H9 (cell line): ENCODE measurements at regions not wholly inside any gene's neighbourhood (a gene's known extent, or its start where the extent isn't known, plus 50 kb on each side); places are given as distances from the start of the nearest gene placed in this dataset.

Experiments used
- DNase-seq: peaks from one replicate; pipeline ENCODE4 v3.0.0-alpha.2; 2017
- H2AFZ ChIP-seq: one replicate; pipeline ENCODE4 v1.6.1; 2013; ENCODE audit warnings: mild to moderate bottlenecking, low read length, control low read depth, moderate library complexity
- H2AK5ac ChIP-seq: 2 replicates; pipeline ENCODE4 v1.6.1; 2013; ENCODE audit warnings: low read length, control low read depth, mixed read lengths; ENCODE audit not compliant: insufficient read length
- H2BK120ac ChIP-seq: one replicate; pipeline ENCODE4 v1.6.1; 2013; ENCODE audit warnings: low read depth, mild to moderate bottlenecking, low read length, control low read depth, inconsistent platforms; ENCODE audit not compliant: poor library complexity, severe bottlenecking
- H2BK12ac ChIP-seq: 2 replicates; pipeline ENCODE4 v1.6.1; 2013; ENCODE audit warnings: low read length, control low read depth, mixed read lengths, low read depth; ENCODE audit not compliant: insufficient read length
- H2BK15ac ChIP-seq: 2 replicates; pipeline ENCODE4 v1.6.1; 2013; ENCODE audit warnings: low read depth, low read length, control low read depth
- H2BK20ac ChIP-seq: one replicate; pipeline ENCODE4 v1.6.1; 2013; ENCODE audit warnings: low read depth, mild to moderate bottlenecking, low read length, control low read depth, inconsistent platforms; ENCODE audit not compliant: poor library complexity, severe bottlenecking
- H2BK5ac ChIP-seq: 2 replicates; pipeline ENCODE4 v1.6.1; 2013; ENCODE audit warnings: low read length, control low read depth, mixed read lengths; ENCODE audit not compliant: insufficient read length
- H3K14ac ChIP-seq: 2 replicates; pipeline ENCODE4 v1.6.1; 2013; ENCODE audit warnings: low read length, control low read depth; ENCODE audit not compliant: insufficient read depth
- H3K18ac ChIP-seq: 2 replicates; pipeline ENCODE4 v1.6.1; 2013; ENCODE audit warnings: low read depth, mild to moderate bottlenecking, mixed read lengths, low read length, control low read depth; ENCODE audit not compliant: insufficient read length
- H3K23ac ChIP-seq: 2 replicates; pipeline ENCODE4 v1.6.1; 2013; ENCODE audit warnings: low read length, control low read depth, mixed read lengths, low read depth; ENCODE audit not compliant: insufficient read length
- H3K23me2 ChIP-seq: 2 replicates; pipeline ENCODE4 v1.6.1; 2013; ENCODE audit warnings: low read depth, mild to moderate bottlenecking, mixed read lengths, low read length, control low read depth; ENCODE audit not compliant: insufficient read length, poor library complexity, severe bottlenecking
- H3K27ac ChIP-seq: 2 replicates; pipeline ENCODE4 v1.5.1; 2013; ENCODE audit warnings: low read length, control low read depth, mixed read lengths, low read depth; ENCODE audit not compliant: insufficient read length
- H3K27me3 ChIP-seq: 2 replicates; pipeline ENCODE4 v1.6.1; 2013; ENCODE audit warnings: low read length, control low read depth, inconsistent platforms; ENCODE audit not compliant: insufficient read depth
- H3K4ac ChIP-seq: 2 replicates; pipeline ENCODE4 v1.6.1; 2013; ENCODE audit warnings: low read depth, mild to moderate bottlenecking, control low read depth, inconsistent platforms, low read length, moderate library complexity
- H3K4me1 ChIP-seq: 2 replicates; pipeline ENCODE4 v1.6.1; 2013; ENCODE audit warnings: low read length, control low read depth, inconsistent platforms; ENCODE audit not compliant: insufficient read depth
- H3K4me2 ChIP-seq: 2 replicates; pipeline ENCODE4 v1.6.1; 2013; ENCODE audit warnings: low read length, control low read depth, mixed read lengths; ENCODE audit not compliant: insufficient read length, insufficient read depth
- H3K56ac ChIP-seq: 2 replicates; pipeline ENCODE4 v1.6.1; 2013; ENCODE audit warnings: low read depth, mild to moderate bottlenecking, mixed read lengths, low read length, control low read depth; ENCODE audit not compliant: insufficient read length
- H3K79me1 ChIP-seq: 2 replicates; pipeline ENCODE4 v1.6.1; 2013; ENCODE audit warnings: low read depth, mild to moderate bottlenecking, moderate library complexity, low read length, control low read depth, inconsistent platforms; ENCODE audit not compliant: insufficient read depth, poor library complexity, severe bottlenecking
- H3K79me2 ChIP-seq: 2 replicates; pipeline ENCODE4 v1.6.1; 2013; ENCODE audit warnings: low read length, control low read depth, inconsistent platforms; ENCODE audit not compliant: insufficient read depth
- H3K9ac ChIP-seq: 2 replicates; pipeline ENCODE4 v1.6.1; 2013; ENCODE audit warnings: low read length, control low read depth, mixed read lengths; ENCODE audit not compliant: insufficient read length; ENCODE audit errors: extremely low read depth
- H3K9me3 ChIP-seq: one replicate; pipeline ENCODE4 v1.6.1; 2013; ENCODE audit warnings: low read depth, low read length, inconsistent platforms; ENCODE audit not compliant: control insufficient read depth
- H3T11ph ChIP-seq: one replicate; pipeline ENCODE4 v1.6.1; 2013; ENCODE audit warnings: mild to moderate bottlenecking, low read length, control low read depth, inconsistent platforms
- H4K20me1 ChIP-seq: one replicate; pipeline ENCODE4 v1.6.1; 2013; ENCODE audit not compliant: control insufficient read depth, insufficient read length, insufficient read depth
- H4K5ac ChIP-seq: 2 replicates; pipeline ENCODE4 v1.6.1; 2013; ENCODE audit warnings: low read depth, mild to moderate bottlenecking, mixed read lengths, low read length, control low read depth; ENCODE audit not compliant: insufficient read length
- H4K8ac ChIP-seq: replicated peaks from 2 replicates; pipeline ENCODE4 v1.6.1; 2013; ENCODE audit warnings: low read length, control low read depth, mixed read lengths, low read depth; ENCODE audit not compliant: insufficient read length
- H4K91ac ChIP-seq: 2 replicates; pipeline ENCODE4 v1.6.1; 2013; ENCODE audit warnings: low read depth, mild to moderate bottlenecking, moderate library complexity, mixed read lengths, low read length, control low read depth; ENCODE audit not compliant: insufficient read length
- H3K27ac Mint-ChIP-seq, 3 experiments: 2 replicates in 2 of 3; 3 replicates in 1 of 3; pipeline ENCODE4 v1.8.0; 2020 to 2021; ENCODE audit warnings: mixed read lengths in 3 of 3, mild to moderate bottlenecking in 1 of 3, moderate library complexity in 1 of 3
- H3K27me3 Mint-ChIP-seq: 2 replicates; pipeline ENCODE4 v1.8.0; 2021; ENCODE audit warnings: low read depth, mild to moderate bottlenecking, moderate library complexity, mixed read lengths
- H3K36me3 Mint-ChIP-seq, 3 experiments: 2 replicates in 2 of 3; 3 replicates in 1 of 3; pipeline ENCODE4 v1.8.0; 2020 to 2021; ENCODE audit warnings: low read depth in 3 of 3, mixed read lengths in 3 of 3; ENCODE audit not compliant: insufficient read depth in 1 of 3
- H3K4me1 Mint-ChIP-seq, 2 experiments: 2 replicates each; pipeline ENCODE4 v1.8.0; 2020; ENCODE audit warnings: mixed read lengths in 2 of 2
- H3K4me3 Mint-ChIP-seq, 2 experiments: 2 replicates in 1 of 2; 3 replicates in 1 of 2; pipeline ENCODE4 v1.8.0; 2020 to 2021; ENCODE audit warnings: mild to moderate bottlenecking in 2 of 2, mixed read lengths in 2 of 2, moderate library complexity in 1 of 2
- H3K9me3 Mint-ChIP-seq, 2 experiments: 2 replicates in 1 of 2; 3 replicates in 1 of 2; pipeline ENCODE4 v1.8.0; 2020; ENCODE audit warnings: mild to moderate bottlenecking in 2 of 2, mixed read lengths in 2 of 2, moderate library complexity in 1 of 2
- WGBS: extraction: QIAGEN DNeasy Blood & Tissue Kit; methylation state at CpG from one replicate; pipeline ENCODE4 v1.1.7; 2013; ENCODE audit warnings: missing lambda C conversion rate, low lambda C conversion rate, mixed read lengths; ENCODE audit not compliant: insufficient read length; ENCODE audit errors: extremely low coverage; 5-methylcytosine and 5-hydroxymethylcytosine counted together
- TF ChIP-seq, protein P1 (sequence below): fragments of 200-600 bp; sonication (generic); conservative IDR thresholded peaks from 3 replicates; pipeline ENCODE4 v1.8.0; 2021; ENCODE audit warnings: antibody characterized with exemption, mild to moderate bottlenecking

DNA sequence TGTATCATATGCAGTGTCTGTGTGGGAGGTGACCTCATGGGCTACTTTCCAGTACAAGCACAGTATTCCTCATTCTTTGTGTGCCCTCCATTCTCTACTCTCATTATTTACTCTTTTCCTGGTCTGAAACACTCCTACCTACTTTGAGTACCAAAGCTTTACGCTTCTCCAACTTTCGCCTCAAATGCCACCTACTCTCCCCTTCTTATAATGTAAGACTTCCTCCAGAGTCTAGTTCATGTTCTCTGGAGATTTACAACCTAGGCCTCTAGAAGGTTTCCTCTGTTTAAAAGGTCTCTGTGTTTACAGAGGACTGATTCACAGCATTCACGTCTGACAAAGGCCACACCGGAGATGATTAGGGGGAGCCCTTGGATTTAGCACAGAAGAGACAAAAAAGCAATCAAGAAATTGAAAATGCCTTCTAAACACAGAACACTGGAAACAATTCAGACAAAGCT, 302.0 kb downstream of the KLF12 start:
- no peak overlapping the region for H3K14ac ChIP-seq
- H2BK20ac ChIP-seq, result no peak overlapping the region
- H2BK120ac ChIP-seq, result no peak overlapping the region
- Mint-ChIP-seq H3K27ac (peak overlapping the region; percentile 11 to 82 (median 52); a peak in 6 of 7 replicates), H3K4me3 (no peak overlapping the region), H3K36me3 (no peaks in the 10 kb centered on the region), H3K9me3 (no peaks in the 10 kb centered on the region), H3K27me3 (no peaks in the 10 kb centered on the region), H3K4me1 (peaks cover 15 to 19% of the 10 kb centered on the region in 2 experiments)
- no peak overlapping the region for H3T11ph ChIP-seq
- peak overlapping the region; percentile 22 for H2AFZ ChIP-seq
- H2BK15ac ChIP-seq, result no peak overlapping the region
- WGBS, result no CpG with 5 or more reads among the region's 4 CpGs
- H3K4me1 ChIP-seq, result no peaks in the 10 kb centered on the region
- H4K8ac ChIP-seq, result no peak overlapping the region
- H3K56ac ChIP-seq, result no peak overlapping the region
- no peak overlapping the region for H2BK12ac ChIP-seq
- no peak for DNase-seq
- no peak overlapping the region for H4K5ac ChIP-seq
- H3K23ac ChIP-seq, result no peak overlapping the region
- no peaks in the 10 kb centered on the region for H3K27me3 ChIP-seq
- H3K23me2 ChIP-seq, result no peaks in the 10 kb centered on the region
- H3K79me2 ChIP-seq, result no peaks in the 10 kb centered on the region
- no peak overlapping the region for H4K91ac ChIP-seq
- H2AK5ac ChIP-seq, result no peak overlapping the region
- H2BK5ac ChIP-seq, result no peak overlapping the region
- no peaks in the 10 kb centered on the region for H3K9me3 ChIP-seq
- H3K4ac ChIP-seq, result no peak overlapping the region
- no peaks in the 10 kb centered on the region for H4K20me1 ChIP-seq
- H3K79me1 ChIP-seq, result no peaks in the 10 kb centered on the region
- H3K4me2 ChIP-seq, result no peak overlapping the region
- TF ChIP-seq, protein P1, sequence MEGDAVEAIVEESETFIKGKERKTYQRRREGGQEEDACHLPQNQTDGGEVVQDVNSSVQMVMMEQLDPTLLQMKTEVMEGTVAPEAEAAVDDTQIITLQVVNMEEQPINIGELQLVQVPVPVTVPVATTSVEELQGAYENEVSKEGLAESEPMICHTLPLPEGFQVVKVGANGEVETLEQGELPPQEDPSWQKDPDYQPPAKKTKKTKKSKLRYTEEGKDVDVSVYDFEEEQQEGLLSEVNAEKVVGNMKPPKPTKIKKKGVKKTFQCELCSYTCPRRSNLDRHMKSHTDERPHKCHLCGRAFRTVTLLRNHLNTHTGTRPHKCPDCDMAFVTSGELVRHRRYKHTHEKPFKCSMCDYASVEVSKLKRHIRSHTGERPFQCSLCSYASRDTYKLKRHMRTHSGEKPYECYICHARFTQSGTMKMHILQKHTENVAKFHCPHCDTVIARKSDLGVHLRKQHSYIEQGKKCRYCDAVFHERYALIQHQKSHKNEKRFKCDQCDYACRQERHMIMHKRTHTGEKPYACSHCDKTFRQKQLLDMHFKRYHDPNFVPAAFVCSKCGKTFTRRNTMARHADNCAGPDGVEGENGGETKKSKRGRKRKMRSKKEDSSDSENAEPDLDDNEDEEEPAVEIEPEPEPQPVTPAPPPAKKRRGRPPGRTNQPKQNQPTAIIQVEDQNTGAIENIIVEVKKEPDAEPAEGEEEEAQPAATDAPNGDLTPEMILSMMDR, result no peak
- H3K18ac ChIP-seq, result no peak overlapping the region
- H3K27ac ChIP-seq, result no peak overlapping the region
- no peak overlapping the region for H3K9ac ChIP-seq
